K562 (cell line): ENCODE measurements at regions not wholly inside any gene's neighbourhood (a gene's known extent, or its start where the extent isn't known, plus 50 kb on each side); places are given as distances from the start of the nearest gene placed in this dataset.

Experiments
- ATAC-seq: fragments of 200-7000 bp; cut with Tn5 transposase; 3 replicates; pipeline ENCODE4 v1.9.1; 2020; ENCODE audit warnings: moderate library complexity
- BruUV-seq: library from RNA; stranded (reverse); fragments of 400-500 nt; replicated peaks from 2 replicates; lab custom pipeline; 2021; lab: Mats Ljungman, UMichigan
- CTCF ChIA-PET: fragments of 300-600 bp; formaldehyde crosslinking; extraction: SDS; loops from one replicate; lab custom pipeline; 2021; ENCODE audit warnings: low intra/inter-chr PET ratio; lab: Yijun Ruan, JAX
- POLR2A ChIA-PET: fragments of 300-600, 350-650 bp; sonication (Branson Sonifier 250); formaldehyde crosslinking; extraction: SDS; loops from one replicate; lab custom pipeline; 2021; ENCODE audit warnings: antibody characterized with exemption, inconsistent platforms; lab: Yijun Ruan, JAX
- DNase-seq, 4 experiments: peaks; one replicate each; pipeline versions ENCODE4 v3.0.0 to v3.0.0-alpha.2; 2011 to 2018; ENCODE audit warnings: low spot score in 3 of 4, mixed read lengths in 3 of 4; ENCODE audit errors: extremely low read depth in 1 of 4
- FAIRE-seq: peaks from 2 replicates; lab custom pipeline; 2011; peaks lifted over from hg19 to GRCh38; lab: Jason Lieb, UNC
- H2AFZ ChIP-seq: 2 replicates; pipeline ENCODE4 v1.6.0; 2011; ENCODE audit warnings: low read depth, low read length, control low read depth, inconsistent platforms
- H3K27ac ChIP-seq: fragments of 200-600 bp; 3 replicates; pipeline ENCODE4 v1.8.0; 2011; ENCODE audit warnings: low read depth, mild to moderate bottlenecking, control low read depth, inconsistent platforms, low read length, moderate library complexity, mixed read lengths; ENCODE audit errors: extremely low read depth
- H3K27me3 ChIP-seq, 2 experiments: fragments of 300-600 bp in 1 of 2; 2 replicates in 1 of 2; 3 replicates in 1 of 2; pipeline versions ENCODE4 v1.6.0 to v1.8.0; 2011; ENCODE audit warnings: inconsistent platforms in 2 of 2, low read length in 2 of 2, mild to moderate bottlenecking in 1 of 2, mixed read lengths in 1 of 2, moderate library complexity in 1 of 2; ENCODE audit not compliant: control insufficient read depth in 2 of 2, insufficient read depth in 2 of 2
- H3K36me3 ChIP-seq: fragments of 300-600 bp; 3 replicates; pipeline ENCODE4 v1.8.0; 2011; ENCODE audit warnings: mild to moderate bottlenecking, low read length, inconsistent platforms; ENCODE audit not compliant: control insufficient read depth, insufficient read depth
- H3K4me1 ChIP-seq, 2 experiments: fragments of 200-600 bp in 1 of 2; replicated peaks in 1 of 2; 2 replicates in 1 of 2; 3 replicates in 1 of 2; pipeline versions ENCODE4 v1.5.1 to v1.8.0; 2011; ENCODE audit warnings: inconsistent platforms in 2 of 2, low read length in 2 of 2, mild to moderate bottlenecking in 1 of 2, mixed read lengths in 1 of 2, moderate library complexity in 1 of 2; ENCODE audit not compliant: control insufficient read depth in 2 of 2, insufficient read depth in 2 of 2
- H3K4me2 ChIP-seq: 2 replicates; pipeline ENCODE4 v1.6.1; 2011; ENCODE audit warnings: low read length, control low read depth, inconsistent platforms, mixed read lengths; ENCODE audit not compliant: insufficient read depth
- H3K4me3 ChIP-seq: fragments of 200-600 bp; sonication (generic), shearing (Covaris generic); 2 replicates; pipeline ENCODE4 v1.5.1; 2016; ENCODE audit warnings: control low read depth, inconsistent platforms
- H3K79me2 ChIP-seq: fragments of 200-600 bp; 3 replicates; pipeline ENCODE4 v1.8.0; 2011; ENCODE audit warnings: low read length, inconsistent platforms; ENCODE audit not compliant: control insufficient read depth, insufficient read depth
- H3K9ac ChIP-seq, 2 experiments: 2 replicates each; pipeline versions ENCODE4 v1.6.0 to v1.6.1; 2011; ENCODE audit warnings: low read depth in 2 of 2, low read length in 2 of 2, control low read depth in 1 of 2, inconsistent platforms in 1 of 2, mild to moderate bottlenecking in 1 of 2, mixed read lengths in 1 of 2; ENCODE audit not compliant: insufficient read depth in 1 of 2
- H3K9me1 ChIP-seq: one replicate; pipeline ENCODE4 v1.6.0; 2011; ENCODE audit warnings: inconsistent platforms, mild to moderate bottlenecking, low read length, moderate library complexity; ENCODE audit not compliant: control insufficient read depth, insufficient read depth
- H3K9me3 ChIP-seq: replicated peaks from 2 replicates; pipeline ENCODE4 v1.5.1; 2011; ENCODE audit warnings: low read depth, low read length, inconsistent platforms; ENCODE audit not compliant: control insufficient read depth, insufficient read depth
- H4K20me1 ChIP-seq: replicated peaks from 2 replicates; pipeline ENCODE4 v1.6.1; 2011; ENCODE audit warnings: low read length, inconsistent platforms, mixed read lengths; ENCODE audit not compliant: control insufficient read depth, insufficient read depth
- CBX1 ChIP-seq: sonication (generic); IDR thresholded peaks from 2 replicates; pipeline ENCODE4 v1.6.1; 2016; ENCODE audit warnings: antibody characterized with exemption, low read depth, mild to moderate bottlenecking
- KDM2B ChIP-seq: fragments of 250-450 bp; sonication (Bioruptor Pico); IDR thresholded peaks from 2 replicates; pipeline ENCODE4 v1.8.0; 2021; ENCODE audit warnings: mild to moderate bottlenecking, moderate library complexity
- KDM5B ChIP-seq: fragments of 200-600 bp; sonication (generic); IDR thresholded peaks from 2 replicates; pipeline ENCODE4 v1.6.1; 2012; ENCODE audit warnings: low read depth, mild to moderate bottlenecking, moderate library complexity, low read length, control low read depth, inconsistent platforms; ENCODE audit not compliant: insufficient replicate concordance
- MIER1 ChIP-seq: fragments of 450-650 bp; IDR thresholded peaks from 2 replicates; pipeline ENCODE4 v1.6.1; 2016; ENCODE audit warnings: antibody characterized with exemption, mild to moderate bottlenecking, low read depth
- PHTF2 ChIP-seq: fragments of 250-450 bp; sonication (Bioruptor Pico); IDR thresholded peaks from 2 replicates; pipeline ENCODE4 v1.5.0; 2021; ENCODE audit warnings: mild to moderate bottlenecking
- RERE ChIP-seq: sonication (generic); formaldehyde crosslinking; IDR thresholded peaks from 2 replicates; pipeline ENCODE4 v1.8.0; 2023; ENCODE audit warnings: missing genetic modification reagents, mild to moderate bottlenecking, borderline replicate concordance
- STAT5B ChIP-seq: fragments of 250-450 bp; sonication (Bioruptor Pico); IDR thresholded peaks from 2 replicates; pipeline ENCODE4 v1.8.0; 2021; ENCODE audit warnings: mild to moderate bottlenecking, inconsistent platforms
- VEZF1 ChIP-seq: fragments of 200-800 bp; sonication (Bioruptor generic); IDR thresholded peaks from 2 replicates; pipeline ENCODE4 v1.6.1; 2017; ENCODE audit warnings: missing genetic modification characterization, missing compliant biosample characterization
- ZNF133 ChIP-seq: fragments of 250-450 bp; sonication (Bioruptor Pico); IDR thresholded peaks from 2 replicates; pipeline ENCODE4 v1.4.0; 2020; ENCODE audit warnings: mild to moderate bottlenecking
- ZNF134 ChIP-seq: fragments of 250-450 bp; sonication (Bioruptor Pico); conservative IDR thresholded peaks from 2 replicates; pipeline ENCODE4 v1.4.0; 2020
- WGBS: fragments of 100-300 bp; shearing (Covaris generic); methylation state at CpG from one replicate; pipeline ENCODE4 v1.1.6; 2016; ENCODE audit warnings: low coverage, mixed read lengths; ENCODE audit not compliant: insufficient coverage; ENCODE audit errors: missing lambda C conversion rate; 5-methylcytosine and 5-hydroxymethylcytosine counted together
- in situ Hi-C: fragments of 300-500 bp; cut with MboI; formaldehyde crosslinking; loops from 4 replicates; pipeline ENCODE4 v1.15.0; 2018; ENCODE audit warnings: inconsistent platforms, mixed read lengths
- intact Hi-C: fragments of 100-400 bp; cut with micrococcal nuclease; formaldehyde crosslinking; loops from 2 replicates; pipeline ENCODE4 v1.14.2; 2022

GRCh38 chr4:59643682-59644081, 1556.4 kb upstream of the ADGRL3 start:
- no peak overlapping the region for H3K4me3 ChIP-seq
- H2AFZ ChIP-seq = no peak overlapping the region
- intact Hi-C loops (no loop called here), in situ Hi-C loops (no loop called here)
- no peaks in the 10 kb centered on the region for H3K79me2 ChIP-seq
- FAIRE-seq (no peak), ATAC-seq (no peak), DNase-seq (no peak)
- no peaks in the 10 kb centered on the region for H3K36me3 ChIP-seq
- no peak overlapping the region for H3K4me2 ChIP-seq
- no peaks in the 10 kb centered on the region for H4K20me1 ChIP-seq
- H3K4me1 ChIP-seq = no peaks in the 10 kb centered on the region
- H3K27me3 ChIP-seq = no peaks in the 10 kb centered on the region
- no peak overlapping the region for H3K27ac ChIP-seq
- WGBS = 0% methylated on average over 1 of the region's 1 CpG
- ChIA-PET CTCF (no interaction called here), POLR2A (no interaction called here)
- no TSS peak for BruUV-seq
- H3K9me1 ChIP-seq = no peaks in the 10 kb centered on the region
- H3K9ac ChIP-seq = no peak overlapping the region
- no peak for TF ChIP-seq KDM5B
- no peak for TF ChIP-seq KDM2B (CRISPR knock-in tag)
- no peak for TF ChIP-seq STAT5B (CRISPR knock-in tag)
- no peak for TF ChIP-seq MIER1
- H3K9me3 ChIP-seq = no peaks in the 10 kb centered on the region

GRCh38 chr4:59644765-59645164, 1555.4 kb upstream of the ADGRL3 start:
- Histone ChIP-seq H3K4me2 (no peak overlapping the region), H4K20me1 (no peaks in the 10 kb centered on the region), H3K9me1 (no peaks in the 10 kb centered on the region), H3K4me1 (no peaks in the 10 kb centered on the region), H3K27me3 (no peaks in the 10 kb centered on the region), H3K27ac (no peak overlapping the region), H3K9me3 (no peaks in the 10 kb centered on the region), H2AFZ (no peak overlapping the region), H3K4me3 (no peak overlapping the region), H3K9ac (no peak overlapping the region), H3K79me2 (no peaks in the 10 kb centered on the region), H3K36me3 (no peaks in the 10 kb centered on the region)
- no peak for DNase-seq
- BruUV-seq = no TSS peak
- ChIA-PET CTCF (no interaction called here), POLR2A (no interaction called here)
- 3% methylated on average over 3 of the region's 3 CpGs for WGBS
- FAIRE-seq = no peak
- no peak for ATAC-seq
- in situ Hi-C loops = no loop called here
- intact Hi-C loops = no loop called here
- TF ChIP-seq VEZF1 = no peak
- no peak for TF ChIP-seq ZNF133 (CRISPR knock-in tag)
- no peak for TF ChIP-seq PHTF2 (CRISPR knock-in tag)
- no peak for TF ChIP-seq RERE (CRISPR knock-in tag)
- TF ChIP-seq CBX1 = no peak
- no peak for TF ChIP-seq ZNF134 (CRISPR knock-in tag)
